CD4-positive, CD25-positive, alpha-beta regulatory T cell (primary cell): ENCODE measurements at regions not wholly inside any gene's neighbourhood (a gene's known extent, or its start where the extent isn't known, plus 50 kb on each side); places are given as distances from the start of the nearest gene placed in this dataset.

Experiments used
- ATAC-seq, 2 donors: fragments of 150-1000 bp; cut with Tn5 transposase; one replicate each; pipeline ENCODE4 v1.10.0; 2021; ENCODE audit warnings: low read depth in 2 of 2, moderate number of reproducible peaks in 2 of 2, moderate library complexity in 1 of 2
- DNase-seq, 3 donors: peaks; one replicate each; pipeline versions ENCODE4 v3.0.0 to v3.0.0-alpha.2; 2012 to 2022; ENCODE audit warnings: mixed read lengths in 1 of 3
- H3K27ac ChIP-seq: one replicate; pipeline ENCODE4 v1.7.0; 2013; ENCODE audit warnings: mild to moderate bottlenecking, low read length; ENCODE audit not compliant: insufficient read depth, poor library complexity, severe bottlenecking
- H3K27me3 ChIP-seq: one replicate; pipeline ENCODE4 v1.7.0; 2013; ENCODE audit warnings: low read length; ENCODE audit not compliant: control insufficient read depth, insufficient read depth
- H3K36me3 ChIP-seq: one replicate; pipeline ENCODE4 v1.7.0; 2013; ENCODE audit warnings: mild to moderate bottlenecking, low read length, moderate library complexity; ENCODE audit not compliant: control insufficient read depth, insufficient read depth
- H3K4me1 ChIP-seq: 2 replicates; pipeline ENCODE4 v1.7.0; 2013; ENCODE audit warnings: mild to moderate bottlenecking, low read length; ENCODE audit not compliant: insufficient read depth, control insufficient read depth, poor library complexity, severe bottlenecking
- H3K4me3 ChIP-seq: one replicate; pipeline ENCODE4 v1.7.0; 2013; ENCODE audit warnings: low read depth, mild to moderate bottlenecking, low read length, moderate library complexity
- H3K9me3 ChIP-seq, 2 experiments: 1 replicate in 1 of 2; 2 replicates in 1 of 2; pipeline ENCODE4 v1.7.0; 2013; ENCODE audit warnings: low read length in 2 of 2, mild to moderate bottlenecking in 1 of 2, moderate library complexity in 1 of 2; ENCODE audit not compliant: control insufficient read depth in 2 of 2
- H3K27ac Mint-ChIP-seq, 3 donors: one replicate each; pipeline ENCODE4 v1.8.0; 2020 to 2022; ENCODE audit warnings: mild to moderate bottlenecking in 3 of 3, mixed read lengths in 3 of 3, moderate library complexity in 2 of 3
- H3K27me3 Mint-ChIP-seq: one replicate; pipeline ENCODE4 v1.8.0; 2022; ENCODE audit warnings: mild to moderate bottlenecking, mixed read lengths
- H3K36me3 Mint-ChIP-seq: one replicate; pipeline ENCODE4 v1.8.0; 2020; ENCODE audit warnings: mixed read lengths
- H3K4me1 Mint-ChIP-seq, 4 donors: one replicate each; pipeline ENCODE4 v1.8.0; 2020 to 2022; ENCODE audit warnings: mixed read lengths in 4 of 4, mild to moderate bottlenecking in 1 of 4
- H3K4me3 Mint-ChIP-seq, 4 donors: one replicate each; pipeline ENCODE4 v1.8.0; 2020 to 2022; ENCODE audit warnings: mild to moderate bottlenecking in 4 of 4, mixed read lengths in 4 of 4, moderate library complexity in 3 of 4
- H3K9me3 Mint-ChIP-seq, 7 donors: one replicate each; pipeline ENCODE4 v1.8.0; 2020 to 2022; ENCODE audit warnings: mixed read lengths in 7 of 7, mild to moderate bottlenecking in 3 of 7, moderate library complexity in 2 of 7

- peaks cover 0 to 3% of the 10 kb centered on the region in 2 experiments for H3K9me3 ChIP-seq
- H3K27ac ChIP-seq: no peak overlapping the region
- H3K4me1 Mint-ChIP-seq: peaks cover 0 to 9% (median 2%) of the 10 kb centered on the region in 4 donors
- no peak for DNase-seq
- peaks cover 6% of the 10 kb centered on the region for H3K27me3 Mint-ChIP-seq
- no peaks in the 10 kb centered on the region for H3K36me3 Mint-ChIP-seq
- ATAC-seq: no peak
- H3K27ac Mint-ChIP-seq: no peak overlapping the region
- no peaks in the 10 kb centered on the region for H3K36me3 ChIP-seq
- H3K4me1 ChIP-seq: no peaks in the 10 kb centered on the region
- H3K4me3 Mint-ChIP-seq: no peak overlapping the region
- H3K9me3 Mint-ChIP-seq: peaks cover 0 to 13% (median 7%) of the 10 kb centered on the region in 7 donors
- H3K4me3 ChIP-seq: no peak overlapping the region
- peaks cover 4% of the 10 kb centered on the region for H3K27me3 ChIP-seq
Observed at GRCh38 chr1:5232537-5232936, 578.1 kb downstream of the AJAP1 start.

GRCh38 chr1:5231541-5232315, 577.3 kb downstream of the AJAP1 start:
- no peak for DNase-seq
- Histone ChIP-seq H3K27ac (no peak overlapping the region), H3K4me3 (no peak overlapping the region), H3K36me3 (no peaks in the 10 kb centered on the region), H3K27me3 (peaks cover 4% of the 10 kb centered on the region), H3K4me1 (no peaks in the 10 kb centered on the region), H3K9me3 (peaks cover 0 to 3% of the 10 kb centered on the region in 2 experiments)
- H3K27ac Mint-ChIP-seq: no peak overlapping the region
- ATAC-seq: no peak
- peaks cover 0 to 3% (median 0%) of the 10 kb centered on the region in 4 donors for H3K4me1 Mint-ChIP-seq
- no peaks in the 10 kb centered on the region for H3K36me3 Mint-ChIP-seq
- H3K4me3 Mint-ChIP-seq: no peak overlapping the region
- peaks cover 6% of the 10 kb centered on the region for H3K27me3 Mint-ChIP-seq
- H3K9me3 Mint-ChIP-seq: peaks cover 0 to 13% (median 7%) of the 10 kb centered on the region in 7 donors

- no peak for ATAC-seq
- no peak overlapping the region for H3K4me3 Mint-ChIP-seq
- no peak overlapping the region for H3K27ac Mint-ChIP-seq
- Histone ChIP-seq H3K27me3 (peaks cover 4% of the 10 kb centered on the region), H3K36me3 (no peaks in the 10 kb centered on the region), H3K4me1 (no peaks in the 10 kb centered on the region), H3K4me3 (no peak overlapping the region), H3K9me3 (no peaks in the 10 kb centered on the region), H3K27ac (no peak overlapping the region)
- H3K4me1 Mint-ChIP-seq: peaks cover 0 to 3% (median 0%) of the 10 kb centered on the region in 4 donors
- H3K36me3 Mint-ChIP-seq: no peaks in the 10 kb centered on the region
- peaks cover 0 to 5% (median 0%) of the 10 kb centered on the region in 7 donors for H3K9me3 Mint-ChIP-seq
- peaks cover 10% of the 10 kb centered on the region for H3K27me3 Mint-ChIP-seq
- no peak for DNase-seq
Observed at GRCh38 chr1:5227114-5227513, 572.7 kb downstream of the AJAP1 start.

GRCh38 chr1:5225707-5226704, 571.6 kb downstream of the AJAP1 start:
- Mint-ChIP-seq H3K27me3 (peaks cover 10% of the 10 kb centered on the region), H3K9me3 (peaks cover 0 to 5% (median 0%) of the 10 kb centered on the region in 7 donors), H3K4me1 (peaks cover 0 to 3% (median 0%) of the 10 kb centered on the region in 4 donors), H3K27ac (no peak overlapping the region), H3K36me3 (no peaks in the 10 kb centered on the region), H3K4me3 (no peak overlapping the region)
- Histone ChIP-seq H3K9me3 (no peaks in the 10 kb centered on the region), H3K4me1 (no peaks in the 10 kb centered on the region), H3K27ac (no peak overlapping the region), H3K4me3 (no peak overlapping the region), H3K27me3 (peaks cover 4% of the 10 kb centered on the region), H3K36me3 (no peaks in the 10 kb centered on the region)
- ATAC-seq (no peak), DNase-seq (no peak)

- Mint-ChIP-seq H3K9me3 (peaks cover 0 to 5% (median 0%) of the 10 kb centered on the region in 7 donors), H3K4me1 (peaks cover 0 to 3% (median 0%) of the 10 kb centered on the region in 4 donors), H3K27ac (no peak overlapping the region), H3K27me3 (peaks cover 7% of the 10 kb centered on the region), H3K36me3 (no peaks in the 10 kb centered on the region), H3K4me3 (no peak overlapping the region)
- no peak for ATAC-seq
- Histone ChIP-seq H3K27me3 (peaks cover 4% of the 10 kb centered on the region), H3K4me1 (no peaks in the 10 kb centered on the region), H3K9me3 (no peaks in the 10 kb centered on the region), H3K27ac (no peak overlapping the region), H3K4me3 (no peak overlapping the region), H3K36me3 (no peaks in the 10 kb centered on the region)
- DNase-seq: no peak
Observed at GRCh38 chr1:5223206-5223605, 568.8 kb downstream of the AJAP1 start.

GRCh38 chr1:5222626-5223025, 568.2 kb downstream of the AJAP1 start:
- Mint-ChIP-seq H3K4me1 (peaks cover 0 to 3% (median 0%) of the 10 kb centered on the region in 4 donors), H3K4me3 (no peak overlapping the region), H3K27me3 (peaks cover 7% of the 10 kb centered on the region), H3K36me3 (no peaks in the 10 kb centered on the region), H3K9me3 (peaks cover 0 to 5% (median 0%) of the 10 kb centered on the region in 7 donors), H3K27ac (no peak overlapping the region)
- Histone ChIP-seq H3K4me1 (no peaks in the 10 kb centered on the region), H3K27ac (no peak overlapping the region), H3K27me3 (no peaks in the 10 kb centered on the region), H3K36me3 (no peaks in the 10 kb centered on the region), H3K9me3 (no peaks in the 10 kb centered on the region), H3K4me3 (no peak overlapping the region)
- no peak for ATAC-seq
- no peak for DNase-seq

GRCh38 chr1:5221451-5221850, 567.0 kb downstream of the AJAP1 start:
- Mint-ChIP-seq H3K4me1 (peaks cover 0 to 3% (median 0%) of the 10 kb centered on the region in 4 donors), H3K27me3 (peaks cover 7% of the 10 kb centered on the region), H3K27ac (no peak overlapping the region), H3K4me3 (no peak overlapping the region), H3K36me3 (no peaks in the 10 kb centered on the region), H3K9me3 (peaks cover 0 to 5% (median 0%) of the 10 kb centered on the region in 7 donors)
- ATAC-seq (no peak), DNase-seq (no peak)
- no peaks in the 10 kb centered on the region for H3K4me1 ChIP-seq
- no peaks in the 10 kb centered on the region for H3K27me3 ChIP-seq
- no peak overlapping the region for H3K27ac ChIP-seq
- H3K9me3 ChIP-seq: no peaks in the 10 kb centered on the region
- H3K4me3 ChIP-seq: no peak overlapping the region
- no peaks in the 10 kb centered on the region for H3K36me3 ChIP-seq
